AG04449 (cell line): ENCODE measurements at regions not wholly inside any gene's neighbourhood (a gene's known extent, or its start where the extent isn't known, plus 50 kb on each side); places are given as distances from the start of the nearest gene placed in this dataset.

ENCODE experiments used
- CTCF ChIA-PET: fragments of 350-600 bp; formaldehyde crosslinking; extraction: SDS; loops from one replicate; lab custom pipeline; 2021; ENCODE audit warnings: antibody characterized with exemption; lab: Yijun Ruan, JAX
- POLR2A ChIA-PET: fragments of 400-600, 350-600 bp; formaldehyde crosslinking; extraction: SDS; loops from one replicate; lab custom pipeline; 2020; ENCODE audit warnings: antibody characterized with exemption, inconsistent platforms; lab: Yijun Ruan, JAX
- DNase-seq: peaks from one replicate; pipeline ENCODE4 v3.0.0-alpha.2; 2010; ENCODE audit warnings: low read depth, low spot score
- H3K4me3 ChIP-seq: 2 replicates; pipeline ENCODE4 v1.5.1; 2011; ENCODE audit warnings: low read depth, mild to moderate bottlenecking, control low read depth, low read length
- TF ChIP-seq, protein P1 (sequence below): IDR thresholded peaks from one replicate; pipeline ENCODE4 v1.5.1; 2011; ENCODE audit warnings: mild to moderate bottlenecking, moderate library complexity, low read length, control low read depth, inconsistent platforms; ENCODE audit not compliant: insufficient read depth; ENCODE audit errors: missing control alignments

GRCh38 chr15:39144051-39144450 lies 436.8 kb upstream of the THBS1 start:
- no peak for DNase-seq
- POLR2A ChIA-PET, result interaction anchor here (1.0 to 1.8 kb wide), 3 partner anchors 437 to 455 kb away, joined by 3 to 5 read pairs (median 4); partner anchors contain the start of gene THBS1
- no peak overlapping the region for H3K4me3 ChIP-seq
- CTCF ChIA-PET, result interaction anchor here (1.9 kb wide), 1 partner anchor 13 kb away, joined by 7 read pairs; no protein-coding TSS in a partner anchor
- TF ChIP-seq, protein P1, sequence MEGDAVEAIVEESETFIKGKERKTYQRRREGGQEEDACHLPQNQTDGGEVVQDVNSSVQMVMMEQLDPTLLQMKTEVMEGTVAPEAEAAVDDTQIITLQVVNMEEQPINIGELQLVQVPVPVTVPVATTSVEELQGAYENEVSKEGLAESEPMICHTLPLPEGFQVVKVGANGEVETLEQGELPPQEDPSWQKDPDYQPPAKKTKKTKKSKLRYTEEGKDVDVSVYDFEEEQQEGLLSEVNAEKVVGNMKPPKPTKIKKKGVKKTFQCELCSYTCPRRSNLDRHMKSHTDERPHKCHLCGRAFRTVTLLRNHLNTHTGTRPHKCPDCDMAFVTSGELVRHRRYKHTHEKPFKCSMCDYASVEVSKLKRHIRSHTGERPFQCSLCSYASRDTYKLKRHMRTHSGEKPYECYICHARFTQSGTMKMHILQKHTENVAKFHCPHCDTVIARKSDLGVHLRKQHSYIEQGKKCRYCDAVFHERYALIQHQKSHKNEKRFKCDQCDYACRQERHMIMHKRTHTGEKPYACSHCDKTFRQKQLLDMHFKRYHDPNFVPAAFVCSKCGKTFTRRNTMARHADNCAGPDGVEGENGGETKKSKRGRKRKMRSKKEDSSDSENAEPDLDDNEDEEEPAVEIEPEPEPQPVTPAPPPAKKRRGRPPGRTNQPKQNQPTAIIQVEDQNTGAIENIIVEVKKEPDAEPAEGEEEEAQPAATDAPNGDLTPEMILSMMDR, result no peak

- no peak for DNase-seq
- TF ChIP-seq, protein P1, result no peak
- ChIA-PET POLR2A (interaction anchor here (0.7 to 1.8 kb wide), 5 partner anchors 159 to 454 kb away, joined by 3 to 5 read pairs (median 3); partner anchors contain the start of gene THBS1), CTCF (interaction anchor here (1.2 to 1.9 kb wide), 2 partner anchors 12 to 171 kb away, joined by 3 to 7 read pairs; no protein-coding TSS in a partner anchor)
- no peak overlapping the region for H3K4me3 ChIP-seq
Measured at GRCh38 chr15:39144613-39145499, 436.0 kb upstream of the THBS1 start.

DNA sequence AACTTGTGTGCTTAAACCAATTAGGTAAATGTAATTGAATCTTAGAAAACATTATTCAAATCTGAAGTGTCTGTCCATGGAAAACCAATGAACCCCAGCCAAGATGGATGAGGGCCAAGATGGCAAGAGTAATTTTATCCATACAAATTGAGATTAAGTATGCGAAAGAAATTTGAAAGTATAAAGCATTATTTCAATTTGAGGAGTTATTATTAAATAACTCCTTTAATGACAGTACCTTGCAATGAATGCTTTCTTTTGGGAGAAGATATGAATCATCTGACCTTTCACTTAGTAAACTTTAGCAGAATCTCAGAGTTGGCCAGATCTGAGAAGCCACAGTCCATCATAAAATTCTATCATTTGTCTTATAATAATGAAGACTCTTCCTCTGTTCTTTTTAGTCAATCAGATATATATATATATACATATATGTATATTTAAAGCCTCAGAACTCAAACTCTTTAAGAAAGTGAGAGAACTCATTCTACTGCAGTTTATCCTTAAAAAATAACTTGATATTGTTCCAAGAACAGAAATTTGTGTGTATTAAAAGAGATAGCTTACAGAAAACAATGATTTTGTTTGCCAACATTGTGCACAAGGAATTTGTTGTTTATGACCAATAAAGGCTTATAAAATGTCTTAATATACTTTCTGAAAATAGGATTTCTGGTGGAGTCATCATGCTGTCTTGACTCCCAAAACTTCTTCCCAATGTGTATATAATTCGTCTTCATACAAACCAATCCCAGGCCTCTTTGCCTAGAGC lies 434.8 kb upstream of the THBS1 start:
- CTCF ChIA-PET, result interaction anchor here (1.2 kb wide), 1 partner anchor 170 kb away, joined by 3 read pairs; no protein-coding TSS in a partner anchor
- H3K4me3 ChIP-seq, result no peak overlapping the region
- no peak for DNase-seq
- TF ChIP-seq, protein P1, result no peak
- POLR2A ChIA-PET, result interaction anchor here (0.8 kb wide), 1 partner anchor 442 kb away, joined by 3 read pairs; no protein-coding TSS in a partner anchor

GRCh38 chr15:39149636-39150150 lies 431.2 kb upstream of the THBS1 start:
- TF ChIP-seq, protein P1, result no peak
- CTCF ChIA-PET, result interaction anchor here (1.0 kb wide), 1 partner anchor 10 kb away, joined by 3 read pairs; no protein-coding TSS in a partner anchor
- POLR2A ChIA-PET, result no interaction called here
- no peak overlapping the region for H3K4me3 ChIP-seq
- no peak for DNase-seq

DNA sequence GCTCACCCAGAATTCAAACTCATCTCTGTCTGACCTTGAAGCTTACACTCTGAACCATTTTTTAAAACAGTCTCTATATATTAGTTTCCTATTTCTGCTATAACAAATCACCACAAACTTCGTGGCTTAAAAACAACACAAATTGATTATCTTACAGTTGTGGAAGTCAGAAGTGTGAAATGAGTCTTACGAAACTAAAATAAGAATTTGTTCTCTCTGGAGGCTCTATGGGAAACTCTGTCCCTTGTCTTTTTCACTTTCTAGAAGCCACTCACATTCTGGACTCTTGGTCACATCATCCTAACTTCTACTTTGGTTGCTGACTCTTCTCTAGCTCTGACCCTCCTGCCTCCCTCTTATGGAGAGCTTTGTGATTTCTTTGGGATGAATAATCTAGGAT lies 429.3 kb upstream of the THBS1 start:
- no peak for DNase-seq
- CTCF ChIA-PET, result no interaction called here
- POLR2A ChIA-PET, result no interaction called here

More for the DNA sequence above, 429.3 kb upstream of the THBS1 start:
- TF ChIP-seq, protein P1, result no peak
- H3K4me3 ChIP-seq, result no peak overlapping the region
